K562 (cell line): ENCODE measurements at regions not wholly inside any gene's neighbourhood (a gene's known extent, or its start where the extent isn't known, plus 50 kb on each side); places are given as distances from the start of the nearest gene placed in this dataset.

Experiments used
- ATAC-seq: fragments of 200-7000 bp; cut with Tn5 transposase; 3 replicates; pipeline ENCODE4 v1.9.1; 2020; ENCODE audit warnings: moderate library complexity
- BruUV-seq: library from RNA; stranded (reverse); fragments of 400-500 nt; replicated peaks from 2 replicates; lab custom pipeline; 2021; lab: Mats Ljungman, UMichigan
- CTCF ChIA-PET: fragments of 300-600 bp; formaldehyde crosslinking; extraction: SDS; loops from one replicate; lab custom pipeline; 2021; ENCODE audit warnings: low intra/inter-chr PET ratio; lab: Yijun Ruan, JAX
- POLR2A ChIA-PET: fragments of 300-600, 350-650 bp; sonication (Branson Sonifier 250); formaldehyde crosslinking; extraction: SDS; loops from one replicate; lab custom pipeline; 2021; ENCODE audit warnings: antibody characterized with exemption, inconsistent platforms; lab: Yijun Ruan, JAX
- DNase-seq, 4 experiments: peaks; one replicate each; pipeline versions ENCODE4 v3.0.0 to v3.0.0-alpha.2; 2011 to 2018; ENCODE audit warnings: low spot score in 3 of 4, mixed read lengths in 3 of 4; ENCODE audit errors: extremely low read depth in 1 of 4
- FAIRE-seq: peaks from 2 replicates; lab custom pipeline; 2011; peaks lifted over from hg19 to GRCh38; lab: Jason Lieb, UNC
- H2AFZ ChIP-seq: 2 replicates; pipeline ENCODE4 v1.6.0; 2011; ENCODE audit warnings: low read depth, low read length, control low read depth, inconsistent platforms
- H3K27ac ChIP-seq: fragments of 200-600 bp; 3 replicates; pipeline ENCODE4 v1.8.0; 2011; ENCODE audit warnings: low read depth, mild to moderate bottlenecking, control low read depth, inconsistent platforms, low read length, moderate library complexity, mixed read lengths; ENCODE audit errors: extremely low read depth
- H3K27me3 ChIP-seq, 2 experiments: fragments of 300-600 bp in 1 of 2; 2 replicates in 1 of 2; 3 replicates in 1 of 2; pipeline versions ENCODE4 v1.6.0 to v1.8.0; 2011; ENCODE audit warnings: inconsistent platforms in 2 of 2, low read length in 2 of 2, mild to moderate bottlenecking in 1 of 2, mixed read lengths in 1 of 2, moderate library complexity in 1 of 2; ENCODE audit not compliant: control insufficient read depth in 2 of 2, insufficient read depth in 2 of 2
- H3K36me3 ChIP-seq: fragments of 300-600 bp; 3 replicates; pipeline ENCODE4 v1.8.0; 2011; ENCODE audit warnings: mild to moderate bottlenecking, low read length, inconsistent platforms; ENCODE audit not compliant: control insufficient read depth, insufficient read depth
- H3K4me1 ChIP-seq, 2 experiments: fragments of 200-600 bp in 1 of 2; replicated peaks in 1 of 2; 2 replicates in 1 of 2; 3 replicates in 1 of 2; pipeline versions ENCODE4 v1.5.1 to v1.8.0; 2011; ENCODE audit warnings: inconsistent platforms in 2 of 2, low read length in 2 of 2, mild to moderate bottlenecking in 1 of 2, mixed read lengths in 1 of 2, moderate library complexity in 1 of 2; ENCODE audit not compliant: control insufficient read depth in 2 of 2, insufficient read depth in 2 of 2
- H3K4me2 ChIP-seq: 2 replicates; pipeline ENCODE4 v1.6.1; 2011; ENCODE audit warnings: low read length, control low read depth, inconsistent platforms, mixed read lengths; ENCODE audit not compliant: insufficient read depth
- H3K4me3 ChIP-seq: fragments of 200-600 bp; sonication (generic), shearing (Covaris generic); 2 replicates; pipeline ENCODE4 v1.5.1; 2016; ENCODE audit warnings: control low read depth, inconsistent platforms
- H3K79me2 ChIP-seq: fragments of 200-600 bp; 3 replicates; pipeline ENCODE4 v1.8.0; 2011; ENCODE audit warnings: low read length, inconsistent platforms; ENCODE audit not compliant: control insufficient read depth, insufficient read depth
- H3K9ac ChIP-seq, 2 experiments: 2 replicates each; pipeline versions ENCODE4 v1.6.0 to v1.6.1; 2011; ENCODE audit warnings: low read depth in 2 of 2, low read length in 2 of 2, control low read depth in 1 of 2, inconsistent platforms in 1 of 2, mild to moderate bottlenecking in 1 of 2, mixed read lengths in 1 of 2; ENCODE audit not compliant: insufficient read depth in 1 of 2
- H3K9me1 ChIP-seq: one replicate; pipeline ENCODE4 v1.6.0; 2011; ENCODE audit warnings: inconsistent platforms, mild to moderate bottlenecking, low read length, moderate library complexity; ENCODE audit not compliant: control insufficient read depth, insufficient read depth
- H3K9me3 ChIP-seq: replicated peaks from 2 replicates; pipeline ENCODE4 v1.5.1; 2011; ENCODE audit warnings: low read depth, low read length, inconsistent platforms; ENCODE audit not compliant: control insufficient read depth, insufficient read depth
- H4K20me1 ChIP-seq: replicated peaks from 2 replicates; pipeline ENCODE4 v1.6.1; 2011; ENCODE audit warnings: low read length, inconsistent platforms, mixed read lengths; ENCODE audit not compliant: control insufficient read depth, insufficient read depth
- ARID1B ChIP-seq: fragments of 450-650 bp; IDR thresholded peaks from 2 replicates; pipeline ENCODE4 v1.6.1; 2016; ENCODE audit warnings: antibody characterized with exemption, mild to moderate bottlenecking, inconsistent platforms
- DACH1 ChIP-seq: fragments of 450-650 bp; IDR thresholded peaks from 2 replicates; pipeline ENCODE4 v1.6.1; 2018; ENCODE audit not compliant: partially characterized antibody
- E4F1 ChIP-seq: fragments of 250-450 bp; sonication (Bioruptor Pico); IDR thresholded peaks from 2 replicates; pipeline ENCODE4 v1.5.0; 2021; ENCODE audit warnings: mild to moderate bottlenecking, borderline replicate concordance
- HNRNPK ChIP-seq: fragments of 200-400 bp; formaldehyde crosslinking; IDR thresholded peaks from one replicate; pipeline ENCODE4 v1.6.1; 2018; ENCODE audit warnings: mild to moderate bottlenecking, low read depth, low read length; ENCODE audit not compliant: poor library complexity, severe bottlenecking
- KLF10 ChIP-seq: fragments of 250-450 bp; sonication (Bioruptor Pico); IDR thresholded peaks from 2 replicates; pipeline ENCODE4 v1.6.1; 2021; ENCODE audit warnings: matching md5 sums
- NCOA6 ChIP-seq: fragments of 450-650 bp; IDR thresholded peaks from 2 replicates; pipeline ENCODE4 v1.6.1; 2017; ENCODE audit warnings: mild to moderate bottlenecking
- NELFE ChIP-seq: IDR thresholded peaks from 2 replicates; pipeline ENCODE4 v1.6.1; 2011; ENCODE audit warnings: mild to moderate bottlenecking; ENCODE audit not compliant: insufficient read depth, insufficient read length
- NFE2L1 ChIP-seq: fragments of 450-650 bp; IDR thresholded peaks from 2 replicates; pipeline ENCODE4 v1.6.1; 2016; ENCODE audit warnings: missing genetic modification characterization, low read depth, mild to moderate bottlenecking, missing compliant biosample characterization, moderate library complexity, borderline replicate concordance
- ZNF408 ChIP-seq: fragments of 250-450 bp; sonication (Bioruptor Pico); IDR thresholded peaks from 2 replicates; pipeline ENCODE4 v1.4.0; 2020; ENCODE audit warnings: low read depth, mild to moderate bottlenecking, moderate library complexity
- ZNF561 ChIP-seq: fragments of 450-650 bp; formaldehyde crosslinking; conservative IDR thresholded peaks from 2 replicates; pipeline ENCODE4 v1.4.0; 2020; ENCODE audit warnings: mild to moderate bottlenecking, moderate library complexity
- WGBS: fragments of 100-300 bp; shearing (Covaris generic); methylation state at CpG from one replicate; pipeline ENCODE4 v1.1.6; 2016; ENCODE audit warnings: low coverage, mixed read lengths; ENCODE audit not compliant: insufficient coverage; ENCODE audit errors: missing lambda C conversion rate; 5-methylcytosine and 5-hydroxymethylcytosine counted together
- in situ Hi-C: fragments of 300-500 bp; cut with MboI; formaldehyde crosslinking; loops from 4 replicates; pipeline ENCODE4 v1.15.0; 2018; ENCODE audit warnings: inconsistent platforms, mixed read lengths
- intact Hi-C: fragments of 100-400 bp; cut with micrococcal nuclease; formaldehyde crosslinking; loops from 2 replicates; pipeline ENCODE4 v1.14.2; 2022
- TF ChIP-seq, protein P1 (sequence below): sonication (generic); formaldehyde crosslinking; IDR thresholded peaks from 2 replicates; pipeline ENCODE4 v1.8.0; 2022; ENCODE audit warnings: mild to moderate bottlenecking, missing genetic modification reagents, borderline replicate concordance

GRCh38 chr21:38936240-38936639, 130.5 kb downstream of the ETS2 start:
- Histone ChIP-seq H3K4me1 (no peaks in the 10 kb centered on the region), H3K4me3 (no peak overlapping the region), H3K9ac (no peak overlapping the region), H2AFZ (no peak overlapping the region), H3K9me3 (no peaks in the 10 kb centered on the region; the same call in 1 of the 2 replicates), H3K36me3 (no peaks in the 10 kb centered on the region), H3K9me1 (no peaks in the 10 kb centered on the region), H4K20me1 (peaks cover 11% of the 10 kb centered on the region; the same call in 1 of the 2 replicates), H3K79me2 (no peaks in the 10 kb centered on the region), H3K27me3 (peaks cover 52 to 64% of the 10 kb centered on the region in 2 experiments), H3K27ac (no peak overlapping the region), H3K4me2 (no peak overlapping the region)
- ATAC-seq: peak; percentile 39; the same call in 2 of the 3 replicates
- TF ChIP-seq ZNF408 (CRISPR knock-in tag) (no peak), DACH1 (no peak), NELFE (no peak), HNRNPK (no peak), ZNF561 (no peak), E4F1 (CRISPR knock-in tag) (no peak), ARID1B (no peak), NFE2L1 (tag) (no peak), NCOA6 (no peak), KLF10 (CRISPR knock-in tag) (no peak)
- TF ChIP-seq, protein P1, sequence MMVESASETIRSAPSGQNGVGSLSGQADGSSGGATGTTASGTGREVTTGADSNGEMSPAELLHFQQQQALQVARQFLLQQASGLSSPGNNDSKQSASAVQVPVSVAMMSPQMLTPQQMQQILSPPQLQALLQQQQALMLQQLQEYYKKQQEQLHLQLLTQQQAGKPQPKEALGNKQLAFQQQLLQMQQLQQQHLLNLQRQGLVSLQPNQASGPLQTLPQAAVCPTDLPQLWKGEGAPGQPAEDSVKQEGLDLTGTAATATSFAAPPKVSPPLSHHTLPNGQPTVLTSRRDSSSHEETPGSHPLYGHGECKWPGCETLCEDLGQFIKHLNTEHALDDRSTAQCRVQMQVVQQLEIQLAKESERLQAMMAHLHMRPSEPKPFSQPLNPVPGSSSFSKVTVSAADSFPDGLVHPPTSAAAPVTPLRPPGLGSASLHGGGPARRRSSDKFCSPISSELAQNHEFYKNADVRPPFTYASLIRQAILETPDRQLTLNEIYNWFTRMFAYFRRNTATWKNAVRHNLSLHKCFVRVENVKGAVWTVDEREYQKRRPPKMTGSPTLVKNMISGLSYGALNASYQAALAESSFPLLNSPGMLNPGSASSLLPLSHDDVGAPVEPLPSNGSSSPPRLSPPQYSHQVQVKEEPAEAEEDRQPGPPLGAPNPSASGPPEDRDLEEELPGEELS (CRISPR knock-in tag): no peak
- FAIRE-seq: no peak
- no TSS peak for BruUV-seq
- in situ Hi-C loops (no loop called here), intact Hi-C loops (loop anchor here (10.0 kb wide), 1 partner anchor 201 kb away; no protein-coding TSS in a partner anchor)
- POLR2A ChIA-PET: no interaction called here
- WGBS: 6% methylated on average over 4 of the region's 4 CpGs
- CTCF ChIA-PET: no interaction called here
- DNase-seq: no peak
